NB4 (cell line): ENCODE measurements at regions not wholly inside any gene's neighbourhood (a gene's known extent, or its start where the extent isn't known, plus 50 kb on each side); places are given as distances from the start of the nearest gene placed in this dataset.
A peak's percentile ranks its signal among the peaks of the same experiment; 100 is the strongest.

Experiments used
- DNase-seq: peaks from one replicate; pipeline ENCODE4 v3.0.0; 2010; ENCODE audit warnings: low read depth
- H3K4me3 ChIP-seq: one replicate; pipeline ENCODE4 v1.5.1; 2011; ENCODE audit warnings: mild to moderate bottlenecking, low read depth, low read length, moderate library complexity
- CTCF ChIP-seq: IDR thresholded peaks from one replicate; pipeline ENCODE4 v1.5.1; 2012; ENCODE audit warnings: low read depth, low read length
- MAX ChIP-seq: IDR thresholded peaks from 2 replicates; pipeline ENCODE4 v1.6.1; 2011; ENCODE audit warnings: low read depth, low read length
- MYC ChIP-seq: IDR thresholded peaks from 2 replicates; pipeline ENCODE4 v1.6.1; 2011; ENCODE audit warnings: low read depth, low read length
- POLR2A ChIP-seq: IDR thresholded peaks from 2 replicates; pipeline ENCODE4 v1.6.1; 2011; ENCODE audit warnings: mild to moderate bottlenecking; ENCODE audit not compliant: insufficient read length; ENCODE audit errors: extremely low read depth

GRCh38 chr2:55116598-55116964 is 66.3 kb upstream of the RTN4 start:
- H3K4me3 ChIP-seq = no peak overlapping the region
- no peak for TF ChIP-seq MAX
- no peak for TF ChIP-seq CTCF
- no peak for TF ChIP-seq POLR2A
- no peak for TF ChIP-seq MYC
- DNase-seq = no peak

GRCh38 chr2:55115761-55116597 is 65.7 kb upstream of the RTN4 start:
- H3K4me3 ChIP-seq = no peak overlapping the region
- TF ChIP-seq POLR2A = no peak
- TF ChIP-seq CTCF = no peak
- peak; percentile 80 for DNase-seq

- H3K4me3 ChIP-seq = no peak overlapping the region
- no peak for DNase-seq
- TF ChIP-seq CTCF (no peak), POLR2A (no peak), MYC (no peak), MAX (no peak)
Observed at GRCh38 chr2:55114597-55114996, 64.3 kb upstream of the RTN4 start.

GRCh38 chr2:55114082-55114481 is 63.8 kb upstream of the RTN4 start:
- TF ChIP-seq CTCF = no peak
- no peak for TF ChIP-seq MYC
- peak overlapping the region; percentile 79 for H3K4me3 ChIP-seq
- DNase-seq = peak; percentile 64

- peak overlapping the region; percentile 79 for H3K4me3 ChIP-seq
- DNase-seq = peak; percentile 93
- TF ChIP-seq CTCF (no peak), MYC (no peak), MAX (no peak), POLR2A (no peak)
Observed at GRCh38 chr2:55112229-55113031, 62.2 kb upstream of the RTN4 start.
